Activated CD8-positive, alpha-beta T cell treated with anti-CD3 and anti-CD28 coated beads, Interleukin-2, amount 10 ng/mL, durations not matched to agents 7 days and 5 days (primary cell): ENCODE measurements at regions not wholly inside any gene's neighbourhood (a gene's known extent, or its start where the extent isn't known, plus 50 kb on each side); places are given as distances from the start of the nearest gene placed in this dataset.

ENCODE experiments used
- ATAC-seq: fragments of 150-1000 bp; cut with Tn5 transposase; one replicate; pipeline ENCODE4 v1.10.0; 2021; ENCODE audit warnings: moderate library complexity
- CTCF ChIA-PET: fragments of 350-600 bp; sonication (Branson Sonifier 250); formaldehyde crosslinking; loops from one replicate; lab custom pipeline; 2021; ENCODE audit warnings: antibody characterized with exemption; lab: Charles Lee
- POLR2A ChIA-PET: fragments of 350-600 bp; sonication (Branson Sonifier 250); formaldehyde crosslinking; loops from one replicate; lab custom pipeline; 2021; ENCODE audit warnings: antibody characterized with exemption; lab: Charles Lee
- DNase-seq: peaks from one replicate; pipeline ENCODE4 v3.0.0-alpha.2; 2020
- H3K27ac Mint-ChIP-seq: one replicate; pipeline ENCODE4 v1.8.0; 2021; ENCODE audit warnings: mild to moderate bottlenecking, mixed read lengths
- H3K27me3 Mint-ChIP-seq: one replicate; pipeline ENCODE4 v1.8.0; 2021; ENCODE audit warnings: low read depth, mixed read lengths
- H3K36me3 Mint-ChIP-seq: one replicate; pipeline ENCODE4 v1.8.0; 2021; ENCODE audit warnings: low read depth, mixed read lengths
- H3K4me1 Mint-ChIP-seq: one replicate; pipeline ENCODE4 v1.8.0; 2021; ENCODE audit warnings: low read depth, mixed read lengths
- H3K4me3 Mint-ChIP-seq: one replicate; pipeline ENCODE4 v1.8.0; 2021; ENCODE audit warnings: mild to moderate bottlenecking, mixed read lengths
- H3K9me3 Mint-ChIP-seq: one replicate; pipeline ENCODE4 v1.8.0; 2022; ENCODE audit warnings: mixed read lengths; ENCODE audit not compliant: insufficient read depth

DNA sequence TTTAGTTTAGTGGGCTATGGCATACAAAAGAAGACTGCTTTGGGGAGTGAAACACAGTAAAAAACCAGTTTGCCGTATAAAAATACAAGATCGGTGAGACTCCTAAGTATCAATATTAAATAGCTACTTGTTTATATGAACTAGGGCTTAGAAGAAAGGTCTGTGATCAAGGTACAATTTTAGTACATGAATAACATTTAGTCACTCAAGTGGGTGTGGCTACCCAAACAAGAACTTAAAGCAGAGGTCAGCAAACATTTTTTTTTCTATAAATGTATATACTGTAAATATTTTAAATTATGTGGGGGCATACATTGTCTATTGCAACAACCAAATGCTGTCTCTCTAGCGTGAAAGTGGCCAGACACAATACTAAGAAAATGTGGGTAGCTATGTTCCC, 1452.5 kb upstream of the NUDT12 start:
- no peaks in the 10 kb centered on the region for H3K36me3 Mint-ChIP-seq
- no peaks in the 10 kb centered on the region for H3K27me3 Mint-ChIP-seq
- H3K27ac Mint-ChIP-seq: no peak overlapping the region
- ATAC-seq: no peak
- POLR2A ChIA-PET: no interaction called here
- CTCF ChIA-PET: interaction anchor here (1.2 kb wide), 1 partner anchor 22 kb away, joined by 3 read pairs; no protein-coding TSS in a partner anchor
- no peak overlapping the region for H3K4me3 Mint-ChIP-seq
- no peaks in the 10 kb centered on the region for H3K4me1 Mint-ChIP-seq
- no peak for DNase-seq
- H3K9me3 Mint-ChIP-seq: peaks cover 7% of the 10 kb centered on the region

DNA sequence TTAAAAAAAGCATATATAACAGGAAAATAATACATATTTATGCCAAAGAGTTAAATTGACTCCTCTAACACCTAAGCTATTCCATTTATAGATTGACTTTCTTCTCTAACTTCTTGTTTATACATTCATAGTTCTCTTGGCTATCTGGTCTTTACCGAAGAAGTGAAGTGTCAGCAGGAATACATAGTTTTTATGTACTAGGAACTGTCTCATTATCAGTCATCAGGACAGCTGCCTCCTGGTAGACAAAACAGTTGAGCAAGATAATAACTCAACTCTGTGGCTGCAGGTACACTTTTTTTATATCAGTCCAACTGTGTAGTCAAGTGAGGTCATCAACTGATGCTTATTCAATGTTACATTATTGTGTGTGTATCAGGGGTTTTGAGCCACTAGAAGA, 1436.0 kb upstream of the NUDT12 start:
- Mint-ChIP-seq H3K27ac (no peak overlapping the region), H3K9me3 (peaks cover 8% of the 10 kb centered on the region), H3K27me3 (no peaks in the 10 kb centered on the region), H3K4me3 (no peak overlapping the region), H3K4me1 (no peaks in the 10 kb centered on the region), H3K36me3 (no peaks in the 10 kb centered on the region)
- ChIA-PET CTCF (no interaction called here), POLR2A (no interaction called here)
- DNase-seq (no peak), ATAC-seq (no peak)

DNA sequence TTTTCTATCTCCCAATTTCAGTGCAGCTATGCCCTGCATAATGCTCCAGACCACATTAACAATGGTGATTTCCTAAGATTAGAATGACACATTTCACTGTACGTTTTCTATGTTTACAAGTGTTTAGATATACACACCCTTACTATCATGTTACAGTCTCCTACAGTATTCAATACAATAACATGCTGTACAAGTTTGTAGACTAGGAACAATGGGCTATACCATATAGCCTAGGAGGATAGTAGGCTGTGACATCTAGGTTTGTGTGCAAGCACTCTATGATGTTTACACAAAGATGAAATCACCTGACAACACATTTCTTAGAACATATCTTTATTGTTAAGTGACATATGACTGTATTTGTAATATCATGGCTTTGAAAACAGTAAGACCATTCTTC, 1435.6 kb upstream of the NUDT12 start:
- H3K27me3 Mint-ChIP-seq: no peaks in the 10 kb centered on the region
- ATAC-seq: no peak
- ChIA-PET POLR2A (no interaction called here), CTCF (no interaction called here)
- H3K36me3 Mint-ChIP-seq: no peaks in the 10 kb centered on the region
- no peaks in the 10 kb centered on the region for H3K4me1 Mint-ChIP-seq
- H3K9me3 Mint-ChIP-seq: peaks cover 7% of the 10 kb centered on the region
- H3K27ac Mint-ChIP-seq: no peak overlapping the region
- H3K4me3 Mint-ChIP-seq: no peak overlapping the region
- no peak for DNase-seq

DNA sequence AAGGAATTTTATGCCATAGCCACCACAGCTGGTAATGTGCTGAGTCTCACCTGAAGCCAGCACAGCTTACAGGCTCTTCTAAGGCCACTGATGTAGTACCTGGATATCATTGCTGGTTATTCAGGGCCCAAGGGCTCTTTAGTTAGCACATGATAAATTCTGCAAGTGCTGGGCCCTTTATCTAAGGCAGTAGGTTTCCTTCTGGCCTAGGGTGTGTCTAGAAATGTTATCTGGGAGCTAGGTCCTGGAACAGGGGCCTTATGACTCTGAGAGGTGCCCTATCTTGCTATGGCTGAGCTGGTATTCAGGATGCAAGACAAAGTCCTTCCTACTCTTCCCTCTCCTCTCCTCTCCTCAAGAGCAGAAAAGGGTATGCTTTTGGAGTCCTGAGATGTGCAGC, 1424.5 kb upstream of the NUDT12 start:
- ATAC-seq (no peak), DNase-seq (no peak)
- Mint-ChIP-seq H3K36me3 (no peaks in the 10 kb centered on the region), H3K4me1 (no peaks in the 10 kb centered on the region), H3K27me3 (no peaks in the 10 kb centered on the region), H3K4me3 (no peak overlapping the region), H3K27ac (no peak overlapping the region), H3K9me3 (peaks cover 15% of the 10 kb centered on the region)
- POLR2A ChIA-PET: no interaction called here
- CTCF ChIA-PET: no interaction called here

DNA sequence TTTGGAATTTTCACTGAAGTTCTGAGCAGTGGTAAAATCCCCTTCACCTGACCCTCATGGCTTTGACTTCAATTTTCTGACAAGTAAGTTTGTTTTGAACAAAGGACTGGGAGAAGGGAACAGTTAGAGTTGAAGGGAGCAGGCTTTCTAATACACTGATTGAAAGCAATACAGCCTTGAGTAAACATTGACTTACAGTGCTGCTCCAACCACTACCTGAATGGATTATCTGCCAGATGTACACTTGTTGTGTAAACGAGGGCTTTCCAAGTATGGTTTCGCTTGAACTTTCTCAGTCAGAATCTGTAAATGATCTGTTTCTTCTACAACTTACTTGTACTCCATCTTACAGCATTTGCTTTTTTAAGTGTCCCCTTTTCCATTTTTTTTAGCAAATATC, 1414.9 kb upstream of the NUDT12 start:
- H3K36me3 Mint-ChIP-seq: no peaks in the 10 kb centered on the region
- no peak overlapping the region for H3K27ac Mint-ChIP-seq
- H3K27me3 Mint-ChIP-seq: no peaks in the 10 kb centered on the region
- POLR2A ChIA-PET: no interaction called here
- CTCF ChIA-PET: no interaction called here
- ATAC-seq (no peak), DNase-seq (no peak)
- peaks cover 18% of the 10 kb centered on the region for H3K9me3 Mint-ChIP-seq
- H3K4me3 Mint-ChIP-seq: no peak overlapping the region
- no peaks in the 10 kb centered on the region for H3K4me1 Mint-ChIP-seq

DNA sequence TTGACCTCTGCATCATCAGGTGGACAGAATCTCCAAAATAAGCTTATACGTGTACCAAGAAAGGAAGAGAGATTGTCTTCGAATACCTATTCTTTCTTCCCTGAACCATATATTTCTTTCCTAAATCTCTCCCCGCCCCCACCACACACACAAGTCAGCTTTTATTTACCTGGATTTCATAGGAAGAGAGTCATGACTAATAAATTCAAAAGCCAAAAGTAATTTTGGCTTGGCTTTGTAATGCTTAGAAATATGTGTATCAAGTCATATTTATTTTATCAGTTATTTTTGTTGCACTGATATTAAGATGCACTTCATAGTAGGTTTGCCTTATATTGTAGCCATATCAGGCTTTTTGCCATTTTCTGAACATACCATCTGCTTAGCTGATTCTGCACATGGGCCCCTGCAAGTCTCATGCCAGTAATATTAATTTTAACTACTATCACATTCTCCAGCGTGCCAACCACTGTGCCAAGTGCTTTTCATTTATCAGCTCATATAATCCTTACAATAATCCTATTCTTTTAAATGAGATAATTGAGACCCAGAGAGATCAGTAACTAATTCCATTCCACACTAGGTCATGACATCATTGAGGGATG, 1405.3 kb upstream of the NUDT12 start:
- Mint-ChIP-seq H3K27me3 (no peaks in the 10 kb centered on the region), H3K36me3 (no peaks in the 10 kb centered on the region), H3K4me1 (no peaks in the 10 kb centered on the region), H3K27ac (no peak overlapping the region), H3K4me3 (no peak overlapping the region), H3K9me3 (no peaks in the 10 kb centered on the region)
- no peak for DNase-seq
- POLR2A ChIA-PET: no interaction called here
- CTCF ChIA-PET: no interaction called here
- ATAC-seq: no peak

DNA sequence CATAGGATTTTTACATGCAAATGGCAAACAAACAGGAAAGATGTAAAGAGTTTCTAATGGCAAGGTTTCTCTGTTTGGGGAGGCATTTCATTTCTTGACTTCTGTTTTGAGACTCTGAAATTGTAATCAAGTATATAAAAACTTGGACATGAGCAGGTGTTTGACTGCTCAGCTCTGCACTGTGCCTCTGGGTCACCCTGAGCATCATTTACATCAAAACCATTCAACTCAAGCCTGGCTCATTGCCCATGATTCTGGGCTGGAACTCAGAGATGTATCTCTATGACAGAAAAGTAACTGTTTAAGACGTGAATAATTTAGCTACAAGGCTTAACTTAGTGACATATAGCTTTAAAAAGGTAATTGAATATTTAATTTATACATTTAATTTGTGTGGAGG, 1402.4 kb upstream of the NUDT12 start:
- no peaks in the 10 kb centered on the region for H3K9me3 Mint-ChIP-seq
- H3K4me3 Mint-ChIP-seq: no peak overlapping the region
- DNase-seq (no peak), ATAC-seq (no peak)
- POLR2A ChIA-PET: no interaction called here
- H3K4me1 Mint-ChIP-seq: no peaks in the 10 kb centered on the region
- no peaks in the 10 kb centered on the region for H3K36me3 Mint-ChIP-seq
- no peak overlapping the region for H3K27ac Mint-ChIP-seq
- H3K27me3 Mint-ChIP-seq: no peaks in the 10 kb centered on the region
- CTCF ChIA-PET: no interaction called here

DNA sequence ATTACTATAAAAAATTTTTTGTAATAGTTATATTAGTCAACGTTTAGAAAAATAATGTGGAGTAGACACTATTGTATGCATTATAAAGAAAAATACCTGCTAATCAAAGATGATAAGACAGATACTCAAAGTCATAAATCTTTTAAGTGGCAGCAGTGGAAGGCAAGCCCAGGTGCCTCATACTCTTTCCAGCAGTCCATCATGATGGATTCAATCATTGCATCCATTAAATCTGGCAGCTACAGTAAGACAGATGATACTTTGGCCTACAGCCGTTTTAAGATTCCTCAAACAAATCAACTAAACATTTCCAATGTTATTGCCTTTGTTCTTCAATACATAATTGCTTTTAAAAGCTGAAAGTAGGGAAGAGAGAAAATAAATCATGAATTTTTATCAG, 1392.9 kb upstream of the NUDT12 start:
- no peaks in the 10 kb centered on the region for H3K27me3 Mint-ChIP-seq
- peaks cover 14% of the 10 kb centered on the region for H3K9me3 Mint-ChIP-seq
- no peak overlapping the region for H3K4me3 Mint-ChIP-seq
- ChIA-PET POLR2A (no interaction called here), CTCF (no interaction called here)
- no peaks in the 10 kb centered on the region for H3K4me1 Mint-ChIP-seq
- DNase-seq (no peak), ATAC-seq (no peak)
- H3K36me3 Mint-ChIP-seq: no peaks in the 10 kb centered on the region
- H3K27ac Mint-ChIP-seq: no peak overlapping the region

DNA sequence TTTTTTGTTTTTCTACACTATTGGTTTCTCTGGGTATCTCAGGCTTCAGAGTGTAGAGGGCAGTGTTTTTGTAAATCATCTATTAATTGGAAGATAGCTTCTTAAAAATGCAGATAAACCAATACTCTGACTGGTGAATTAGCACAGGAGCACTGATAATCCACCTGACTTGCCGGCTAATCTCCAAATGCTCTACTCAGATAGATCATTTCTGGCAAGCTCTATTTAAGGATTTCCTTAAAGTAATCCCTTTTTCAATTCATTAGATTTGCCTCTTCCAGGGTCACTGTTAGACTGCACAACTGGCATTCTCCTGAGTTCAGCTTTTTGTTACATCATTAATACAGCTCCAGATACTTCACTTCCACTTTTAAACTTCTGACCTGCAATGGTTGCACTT, 1390.3 kb upstream of the NUDT12 start:
- ATAC-seq (no peak), DNase-seq (no peak)
- Mint-ChIP-seq H3K4me1 (no peaks in the 10 kb centered on the region), H3K9me3 (peaks cover 14% of the 10 kb centered on the region), H3K27me3 (no peaks in the 10 kb centered on the region), H3K4me3 (no peak overlapping the region), H3K36me3 (no peaks in the 10 kb centered on the region), H3K27ac (no peak overlapping the region)
- ChIA-PET CTCF (no interaction called here), POLR2A (no interaction called here)

DNA sequence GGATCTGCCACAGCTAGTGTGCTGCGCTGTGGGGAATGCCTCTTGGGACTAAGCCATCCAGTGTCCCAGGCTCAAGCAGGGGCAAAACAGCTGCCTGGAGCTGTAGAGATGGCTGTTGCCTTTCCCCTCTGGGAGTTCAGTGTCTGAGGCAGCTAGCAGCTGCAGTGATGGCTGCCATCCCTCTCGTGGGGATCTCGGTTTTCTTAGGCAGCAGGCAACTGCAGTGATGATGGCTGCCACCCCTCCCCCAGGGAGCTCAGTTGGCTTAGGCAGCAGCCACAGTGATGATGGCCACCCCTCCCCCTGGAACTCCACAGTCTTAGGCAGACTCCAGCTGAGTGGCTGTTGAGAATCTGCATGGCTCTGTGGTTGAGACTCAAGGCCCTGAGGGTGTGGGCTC, 1389.2 kb upstream of the NUDT12 start:
- Mint-ChIP-seq H3K27ac (no peak overlapping the region), H3K27me3 (no peaks in the 10 kb centered on the region), H3K9me3 (peaks cover 14% of the 10 kb centered on the region), H3K4me1 (no peaks in the 10 kb centered on the region), H3K4me3 (no peak overlapping the region), H3K36me3 (no peaks in the 10 kb centered on the region)
- POLR2A ChIA-PET: no interaction called here
- no peak for DNase-seq
- no peak for ATAC-seq
- CTCF ChIA-PET: no interaction called here

DNA sequence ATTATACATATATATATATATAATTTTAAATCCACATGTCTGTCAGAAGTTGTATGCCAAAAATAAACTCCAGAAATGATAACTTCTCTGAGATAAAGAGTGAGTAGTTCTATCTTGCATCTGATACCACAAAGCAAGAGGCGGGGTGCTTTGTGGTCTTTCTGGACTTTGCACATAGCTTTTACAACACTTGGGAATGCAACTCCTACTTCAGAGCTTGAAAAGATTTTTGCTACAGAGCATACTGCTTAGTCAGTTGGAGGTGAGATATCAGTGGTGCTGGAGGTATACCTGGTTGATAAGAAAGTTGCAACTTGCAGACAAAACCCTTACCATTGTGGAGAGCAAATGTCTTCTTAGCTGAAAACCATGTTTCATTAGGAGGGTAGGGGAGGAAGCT, 1384.5 kb upstream of the NUDT12 start:
- ChIA-PET CTCF (no interaction called here), POLR2A (no interaction called here)
- Mint-ChIP-seq H3K27ac (no peak overlapping the region), H3K9me3 (peaks cover 7% of the 10 kb centered on the region), H3K4me3 (no peak overlapping the region), H3K27me3 (no peaks in the 10 kb centered on the region), H3K36me3 (no peaks in the 10 kb centered on the region), H3K4me1 (no peaks in the 10 kb centered on the region)
- DNase-seq: no peak
- ATAC-seq: no peak

DNA sequence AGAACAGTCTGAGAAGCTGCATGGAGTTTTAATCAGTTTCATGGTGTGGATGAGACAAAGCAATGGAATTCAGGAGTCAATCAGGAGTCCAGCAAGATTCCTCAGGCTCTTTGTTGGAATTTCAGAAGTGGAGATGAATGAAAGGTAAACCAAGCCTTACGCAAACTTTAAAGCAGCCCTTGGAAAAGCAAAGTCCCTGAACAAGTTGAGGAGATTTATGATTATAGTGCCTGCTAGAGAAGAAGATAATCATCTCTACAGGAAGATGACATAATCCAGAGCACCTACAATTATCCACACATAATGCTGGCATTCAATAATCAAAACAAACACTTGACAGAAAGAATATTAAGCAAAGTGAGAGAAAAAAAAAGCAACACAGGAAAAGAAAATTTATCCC, 1380.1 kb upstream of the NUDT12 start:
- H3K36me3 Mint-ChIP-seq: no peaks in the 10 kb centered on the region
- no peak for ATAC-seq
- ChIA-PET POLR2A (no interaction called here), CTCF (no interaction called here)
- no peak overlapping the region for H3K4me3 Mint-ChIP-seq
- no peak overlapping the region for H3K27ac Mint-ChIP-seq
- H3K9me3 Mint-ChIP-seq: no peaks in the 10 kb centered on the region
- H3K27me3 Mint-ChIP-seq: no peaks in the 10 kb centered on the region
- H3K4me1 Mint-ChIP-seq: no peaks in the 10 kb centered on the region
- DNase-seq: no peak

DNA sequence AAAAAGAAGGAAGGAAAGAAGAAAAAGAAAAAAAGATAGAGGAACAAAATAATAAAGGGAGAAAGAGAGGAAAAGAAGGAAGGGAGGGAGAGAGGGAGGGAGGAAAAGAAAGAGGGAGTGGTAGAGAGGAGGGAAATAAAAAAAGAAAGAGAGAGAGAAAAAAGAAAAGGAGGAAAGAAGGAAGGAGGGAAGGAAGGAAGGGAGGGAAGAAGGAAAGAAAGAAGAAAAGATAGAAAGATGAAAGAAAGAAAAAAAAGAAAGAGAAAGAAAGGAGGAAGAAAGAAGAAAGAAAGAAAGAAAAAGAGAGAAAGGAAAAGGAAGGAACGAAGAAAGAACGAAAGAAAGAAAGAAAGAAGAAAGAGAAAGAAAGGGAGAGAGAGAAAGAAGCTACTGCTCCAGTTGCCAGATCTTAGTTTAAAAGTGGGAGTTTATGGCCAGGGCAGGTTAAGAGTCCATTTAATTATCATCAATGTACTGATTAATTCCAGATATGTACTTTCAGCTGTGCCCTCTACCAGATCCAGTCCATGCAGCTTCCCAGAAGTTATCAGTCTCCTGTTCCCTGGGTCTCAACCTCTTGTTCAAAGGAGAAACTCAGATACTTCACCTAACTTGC, 1378.5 kb upstream of the NUDT12 start:
- no peak for ATAC-seq
- Mint-ChIP-seq H3K27ac (no peak overlapping the region), H3K9me3 (no peaks in the 10 kb centered on the region), H3K4me3 (no peak overlapping the region), H3K36me3 (no peaks in the 10 kb centered on the region), H3K4me1 (no peaks in the 10 kb centered on the region), H3K27me3 (no peaks in the 10 kb centered on the region)
- CTCF ChIA-PET: no interaction called here
- DNase-seq: no peak
- POLR2A ChIA-PET: no interaction called here
